ENCODE measurements at regions not wholly inside any gene's neighbourhood (a gene's known extent, or its start where the extent isn't known, plus 50 kb on each side); places are given as distances from the start of the nearest gene placed in this dataset.

GRCh38 chr2:44060990-44061389 is 65.2 kb upstream of the LRPPRC start:
- TF ChIP-seq CTCF (conservative IDR thresholded peaks at IDR 0.05 in 1 of 2, IDR thresholded peaks at IDR 0.05 in 1 of 2; ENCODE audit: extremely low read depth in 1 of 2, insufficient read depth in 1 of 2, low read depth in 1 of 2, low read length in 2 of 2) (no peak), EZH2 (IDR thresholded peaks at IDR 0.05; ENCODE audit: borderline replicate concordance, low read length) (no peak)

Measured in mammary epithelial cell (primary cell).